Ascending aorta (tissue), 2 donors: ENCODE measurements at regions not wholly inside any gene's neighbourhood (a gene's known extent, or its start where the extent isn't known, plus 50 kb on each side); places are given as distances from the start of the nearest gene placed in this dataset.

Source experiments
- DNase-seq, 2 donors: peaks; one replicate each; pipeline ENCODE4 v3.0.0-alpha.2; 2019; ENCODE audit warnings: low spot score in 2 of 2
- H3K27ac ChIP-seq, 2 donors: fragments of 200-600 bp; sonication (generic); one replicate each; pipeline ENCODE4 v1.5.1; 2016 to 2017; ENCODE audit warnings: mild to moderate bottlenecking in 1 of 2
- H3K27me3 ChIP-seq: fragments of 200-600 bp; sonication (generic); one replicate; pipeline ENCODE4 v1.5.1; 2017
- H3K36me3 ChIP-seq, 2 donors: fragments of 200-600 bp; sonication (generic); one replicate each; pipeline ENCODE4 v1.5.1; 2016
- H3K4me1 ChIP-seq, 2 donors: fragments of 200-600 bp; sonication (generic); one replicate each; pipeline ENCODE4 v1.5.1; 2016 to 2017; ENCODE audit warnings: mild to moderate bottlenecking in 1 of 2
- H3K4me3 ChIP-seq, 2 donors: fragments of 200-600 bp; sonication (generic); one replicate each; pipeline ENCODE4 v1.5.1; 2016 to 2017; ENCODE audit warnings: mild to moderate bottlenecking in 1 of 2
- H3K9me3 ChIP-seq, 2 donors: fragments of 200-600 bp; sonication (generic); one replicate each; pipeline ENCODE4 v1.5.1; 2016
- intact Hi-C: fragments of 100-400 bp; cut with DNase I; formaldehyde crosslinking; loops from one replicate; pipeline ENCODE4 v1.15.1; 2023
- TF ChIP-seq, protein P1 (sequence below), 3 experiments: fragments of 200-600 bp in 2 of 3; fragments of 450-650 bp in 1 of 3; sonication (generic) in 2 of 3; IDR thresholded peaks; one replicate each; pipeline ENCODE4 v1.5.1; 2016 to 2019; ENCODE audit warnings: antibody characterized with exemption in 3 of 3, mild to moderate bottlenecking in 1 of 3, moderate library complexity in 1 of 3

GRCh38 chr13:69604698-69605097 is 502.9 kb upstream of the ATXN8OS start:
- H3K4me1 ChIP-seq = no peaks in the 10 kb centered on the region
- H3K36me3 ChIP-seq = no peaks in the 10 kb centered on the region
- H3K4me3 ChIP-seq = no peak overlapping the region
- H3K9me3 ChIP-seq = no peaks in the 10 kb centered on the region
- intact Hi-C loops = no loop called here
- no peak for DNase-seq
- TF ChIP-seq, protein P1, sequence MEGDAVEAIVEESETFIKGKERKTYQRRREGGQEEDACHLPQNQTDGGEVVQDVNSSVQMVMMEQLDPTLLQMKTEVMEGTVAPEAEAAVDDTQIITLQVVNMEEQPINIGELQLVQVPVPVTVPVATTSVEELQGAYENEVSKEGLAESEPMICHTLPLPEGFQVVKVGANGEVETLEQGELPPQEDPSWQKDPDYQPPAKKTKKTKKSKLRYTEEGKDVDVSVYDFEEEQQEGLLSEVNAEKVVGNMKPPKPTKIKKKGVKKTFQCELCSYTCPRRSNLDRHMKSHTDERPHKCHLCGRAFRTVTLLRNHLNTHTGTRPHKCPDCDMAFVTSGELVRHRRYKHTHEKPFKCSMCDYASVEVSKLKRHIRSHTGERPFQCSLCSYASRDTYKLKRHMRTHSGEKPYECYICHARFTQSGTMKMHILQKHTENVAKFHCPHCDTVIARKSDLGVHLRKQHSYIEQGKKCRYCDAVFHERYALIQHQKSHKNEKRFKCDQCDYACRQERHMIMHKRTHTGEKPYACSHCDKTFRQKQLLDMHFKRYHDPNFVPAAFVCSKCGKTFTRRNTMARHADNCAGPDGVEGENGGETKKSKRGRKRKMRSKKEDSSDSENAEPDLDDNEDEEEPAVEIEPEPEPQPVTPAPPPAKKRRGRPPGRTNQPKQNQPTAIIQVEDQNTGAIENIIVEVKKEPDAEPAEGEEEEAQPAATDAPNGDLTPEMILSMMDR (IDR thresholded peaks at IDR 0.05) = no peak
- no peaks in the 10 kb centered on the region for H3K27me3 ChIP-seq
- no peak overlapping the region for H3K27ac ChIP-seq

- intact Hi-C loops = no loop called here
- H3K27me3 ChIP-seq = no peaks in the 10 kb centered on the region
- TF ChIP-seq, protein P1 (IDR thresholded peaks at IDR 0.05) = no peak
- H3K4me1 ChIP-seq = no peaks in the 10 kb centered on the region
- no peak for DNase-seq
- H3K4me3 ChIP-seq = no peak overlapping the region
- no peaks in the 10 kb centered on the region for H3K36me3 ChIP-seq
- no peaks in the 10 kb centered on the region for H3K9me3 ChIP-seq
- no peak overlapping the region for H3K27ac ChIP-seq
Measured at GRCh38 chr13:69603144-69603853, 504.3 kb upstream of the ATXN8OS start.

- intact Hi-C loops = no loop called here
- TF ChIP-seq, protein P1 (IDR thresholded peaks at IDR 0.05) = no peak
Measured at GRCh38 chr13:69601661-69602060, 506.0 kb upstream of the ATXN8OS start.

DNA sequence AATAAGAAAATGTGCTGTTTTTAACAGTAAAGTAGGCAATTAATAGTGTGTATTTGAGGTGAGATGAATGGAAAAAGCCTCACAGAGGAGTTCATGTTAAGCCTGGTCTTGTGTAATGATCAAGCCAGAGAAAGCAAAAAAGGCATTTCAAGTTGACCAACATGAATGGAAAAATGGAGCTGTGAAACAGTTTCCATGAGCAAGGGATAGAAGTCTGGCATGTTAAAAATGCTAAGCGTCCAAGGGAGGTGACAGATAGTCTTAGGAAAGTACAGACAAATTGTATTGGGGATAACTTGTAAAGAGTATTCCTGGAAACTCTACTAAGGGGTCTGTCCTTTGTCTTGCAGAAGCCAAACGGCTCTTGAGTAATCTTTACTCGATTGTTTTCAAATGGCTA is 506.8 kb upstream of the ATXN8OS start:
- Histone ChIP-seq H3K4me3 (no peak overlapping the region), H3K27me3 (no peaks in the 10 kb centered on the region), H3K36me3 (no peaks in the 10 kb centered on the region), H3K9me3 (no peaks in the 10 kb centered on the region), H3K27ac (no peak overlapping the region), H3K4me1 (no peaks in the 10 kb centered on the region)
- TF ChIP-seq, protein P1 (IDR thresholded peaks at IDR 0.05) = no peak
- DNase-seq = no peak
- intact Hi-C loops = no loop called here

More at GRCh38 chr13:69601661-69602060, 506.0 kb upstream of the ATXN8OS start:
- Histone ChIP-seq H3K27ac (no peak overlapping the region), H3K9me3 (no peaks in the 10 kb centered on the region), H3K4me3 (no peak overlapping the region), H3K36me3 (no peaks in the 10 kb centered on the region), H3K4me1 (no peaks in the 10 kb centered on the region), H3K27me3 (no peaks in the 10 kb centered on the region)
- no peak for DNase-seq

DNA sequence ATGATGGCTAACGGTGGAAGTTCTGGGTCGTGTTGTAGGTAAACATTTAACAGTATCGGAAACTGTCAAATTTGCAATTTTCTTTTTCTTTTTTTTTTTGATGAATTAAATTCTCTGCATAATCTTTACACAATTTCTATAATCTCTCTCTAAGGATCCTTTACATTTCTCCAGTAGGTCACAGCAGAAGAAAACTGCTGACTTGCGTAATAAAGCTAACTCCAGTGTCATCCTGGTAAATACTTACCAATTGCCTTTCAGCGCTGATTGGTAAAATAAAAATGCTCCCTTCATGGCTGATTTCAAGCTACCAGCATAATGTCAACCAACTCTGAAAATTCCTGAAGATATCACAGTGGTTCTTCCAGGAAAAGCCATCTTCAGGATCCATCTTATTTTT is 510.5 kb upstream of the ATXN8OS start:
- Histone ChIP-seq H3K4me3 (no peak overlapping the region), H3K4me1 (no peaks in the 10 kb centered on the region), H3K27ac (no peak overlapping the region), H3K9me3 (no peaks in the 10 kb centered on the region), H3K36me3 (no peaks in the 10 kb centered on the region), H3K27me3 (no peaks in the 10 kb centered on the region)
- DNase-seq = no peak
- intact Hi-C loops = no loop called here
- TF ChIP-seq, protein P1 (IDR thresholded peaks at IDR 0.05) = no peak

DNA sequence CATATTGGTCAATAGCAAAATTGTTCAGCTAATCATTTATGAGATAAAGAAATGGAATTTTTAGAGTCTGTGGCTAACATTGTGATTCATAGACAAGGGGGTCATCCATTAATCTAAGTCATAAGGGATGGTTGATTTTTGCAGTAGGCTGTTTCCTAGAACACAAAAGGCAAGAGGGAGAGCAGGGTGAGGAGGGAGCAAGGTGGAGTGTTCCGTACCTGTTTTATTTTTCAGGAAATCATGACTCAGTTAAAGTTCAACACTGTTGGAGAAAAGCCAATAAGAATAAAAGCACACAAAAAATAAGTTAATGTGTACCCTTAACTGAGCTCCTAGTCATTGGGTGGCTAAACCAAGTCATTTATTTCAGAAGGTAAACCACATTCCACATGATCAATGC is 512.4 kb upstream of the ATXN8OS start:
- Histone ChIP-seq H3K36me3 (no peaks in the 10 kb centered on the region), H3K4me1 (no peaks in the 10 kb centered on the region), H3K9me3 (no peaks in the 10 kb centered on the region), H3K27me3 (no peaks in the 10 kb centered on the region), H3K27ac (no peak overlapping the region), H3K4me3 (no peak overlapping the region)
- TF ChIP-seq, protein P1 (IDR thresholded peaks at IDR 0.05) = no peak
- DNase-seq = no peak
- intact Hi-C loops = no loop called here
